ENCODE measurements at regions not wholly inside any gene's neighbourhood (a gene's known extent, or its start where the extent isn't known, plus 50 kb on each side); places are given as distances from the start of the nearest gene placed in this dataset.
A peak's percentile ranks its signal among the peaks of the same experiment; 100 is the strongest.
"Not testable (repeated sequence)": the region's sequence is repeated elsewhere in the genome, so short reads cannot be mapped to it uniquely, and the experiment has no call there.

DNA sequence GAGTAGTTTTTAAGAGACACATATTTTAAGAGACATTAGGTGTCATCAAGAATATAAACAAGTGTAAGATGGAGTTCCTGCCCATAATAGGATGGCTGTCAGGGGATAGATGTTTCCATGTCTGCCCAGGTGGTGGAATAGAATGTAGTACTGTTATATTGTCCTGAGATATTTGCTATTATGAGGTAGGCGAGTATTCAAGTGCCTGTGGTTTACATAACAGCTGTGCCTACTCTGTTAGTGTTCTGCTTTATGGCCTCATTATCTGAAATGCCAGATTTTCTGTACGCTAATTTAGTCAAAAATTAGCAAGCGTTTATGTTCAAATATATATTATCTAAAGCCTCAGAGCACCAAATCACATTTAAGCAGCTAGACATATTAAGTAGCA is 360.2 kb upstream of the ROPN1 start:
- no peak for DNase-seq (ENCODE audit: low read depth)
- Histone ChIP-seq H3K9ac (ENCODE audit: low read length) (no peak overlapping the region), H3K9me3 (ENCODE audit: control insufficient read depth, low read length) (no peaks in the 10 kb centered on the region), H3K36me3 (ENCODE audit: control insufficient read depth, insufficient read depth, low read length, severe bottlenecking) (no peaks in the 10 kb centered on the region), H3K4me1 (ENCODE audit: control insufficient read depth, insufficient read depth, low read length) (peaks cover 3% of the 10 kb centered on the region), H3K27me3 (replicated peaks; ENCODE audit: control insufficient read depth, insufficient read depth, low read length) (no peaks in the 10 kb centered on the region), H3K4me3 (ENCODE audit: low read length) (no peak overlapping the region)

DNA sequence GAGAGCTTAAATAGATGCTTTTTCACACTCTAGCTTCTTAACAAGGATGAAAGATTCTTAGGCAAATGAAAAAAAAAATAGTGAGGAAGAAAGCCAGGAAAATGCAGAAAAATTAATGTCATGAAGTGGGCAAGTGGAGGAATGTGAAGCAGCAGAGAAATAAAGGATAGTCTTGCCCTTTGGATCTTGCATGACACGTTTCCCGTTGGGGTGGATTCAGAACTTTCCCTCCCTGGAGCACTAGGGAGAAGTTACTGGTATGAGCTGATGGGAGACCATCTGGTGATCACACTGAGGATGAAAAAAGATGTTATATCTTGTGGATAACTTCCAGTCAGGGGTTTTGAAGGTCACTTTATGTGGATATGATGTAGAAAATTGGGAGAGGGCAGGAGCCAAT is 361.8 kb upstream of the ROPN1 start:
- Histone ChIP-seq H3K9me3 (ENCODE audit: control insufficient read depth, low read length) (no peaks in the 10 kb centered on the region), H3K36me3 (ENCODE audit: control insufficient read depth, insufficient read depth, low read length, severe bottlenecking) (no peaks in the 10 kb centered on the region), H3K9ac (ENCODE audit: low read length) (no peak overlapping the region), H3K27me3 (replicated peaks; ENCODE audit: control insufficient read depth, insufficient read depth, low read length) (no peaks in the 10 kb centered on the region), H3K4me3 (ENCODE audit: low read length) (no peak overlapping the region), H3K4me1 (ENCODE audit: control insufficient read depth, insufficient read depth, low read length) (peaks cover 3% of the 10 kb centered on the region)
- DNase-seq (ENCODE audit: low read depth), result no peak

DNA sequence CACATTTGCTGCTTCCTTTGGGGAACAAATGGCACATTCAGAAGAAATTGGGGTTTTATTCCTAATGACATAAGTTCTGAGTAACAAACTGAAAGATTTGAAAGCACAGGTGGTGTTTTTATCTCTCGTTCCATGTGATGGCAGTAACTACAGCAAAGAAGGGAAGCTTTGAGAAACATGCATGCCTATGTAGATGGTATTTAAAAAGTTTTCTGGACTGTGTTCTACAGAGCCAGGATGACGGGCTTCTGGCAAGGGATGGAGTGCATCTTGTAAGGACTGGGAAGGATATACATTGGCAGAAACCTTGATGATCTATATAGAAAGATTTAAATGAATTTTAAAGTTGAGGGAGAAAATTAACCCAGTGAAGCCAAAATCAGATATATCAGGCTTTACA is 362.2 kb upstream of the ROPN1 start:
- Histone ChIP-seq H3K4me1 (ENCODE audit: control insufficient read depth, insufficient read depth, low read length) (peaks cover 3% of the 10 kb centered on the region), H3K27me3 (replicated peaks; ENCODE audit: control insufficient read depth, insufficient read depth, low read length) (no peaks in the 10 kb centered on the region), H3K9ac (ENCODE audit: low read length) (no peak overlapping the region), H3K4me3 (ENCODE audit: low read length) (no peak overlapping the region), H3K36me3 (ENCODE audit: control insufficient read depth, insufficient read depth, low read length, severe bottlenecking) (no peaks in the 10 kb centered on the region), H3K9me3 (ENCODE audit: control insufficient read depth, low read length) (no peaks in the 10 kb centered on the region)
- DNase-seq (ENCODE audit: low read depth), result no peak

DNA sequence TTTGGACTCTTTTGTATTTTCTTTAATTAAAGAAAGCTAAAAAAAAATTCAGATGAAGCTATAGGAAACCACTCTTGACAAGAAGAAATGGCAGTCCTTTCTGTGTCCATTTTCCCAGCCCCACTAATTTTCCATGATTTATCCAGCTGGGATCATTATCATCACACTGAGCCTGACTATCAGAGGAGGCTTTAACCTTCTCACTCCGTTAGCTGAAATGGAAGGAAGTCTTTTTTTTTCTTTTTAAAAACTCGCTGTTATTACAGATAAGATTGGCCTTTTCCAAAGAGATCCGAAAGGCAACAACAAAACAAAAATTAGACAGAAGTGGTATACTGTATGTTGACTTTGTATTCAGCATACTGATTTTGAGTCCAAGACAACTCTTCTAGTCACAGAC is 366.2 kb upstream of the ROPN1 start:
- peaks cover 13% of the 10 kb centered on the region for H3K4me1 ChIP-seq (ENCODE audit: control insufficient read depth, insufficient read depth, low read length)
- DNase-seq (ENCODE audit: low read depth), result no peak
- H3K36me3 ChIP-seq (ENCODE audit: control insufficient read depth, insufficient read depth, low read length, severe bottlenecking), result no peaks in the 10 kb centered on the region
- H3K9me3 ChIP-seq (ENCODE audit: control insufficient read depth, low read length), result no peaks in the 10 kb centered on the region
- no peaks in the 10 kb centered on the region for H3K27me3 ChIP-seq (replicated peaks; ENCODE audit: control insufficient read depth, insufficient read depth, low read length)
- no peak overlapping the region for H3K4me3 ChIP-seq (ENCODE audit: low read length)
- H3K9ac ChIP-seq (ENCODE audit: low read length), result no peak overlapping the region

DNA sequence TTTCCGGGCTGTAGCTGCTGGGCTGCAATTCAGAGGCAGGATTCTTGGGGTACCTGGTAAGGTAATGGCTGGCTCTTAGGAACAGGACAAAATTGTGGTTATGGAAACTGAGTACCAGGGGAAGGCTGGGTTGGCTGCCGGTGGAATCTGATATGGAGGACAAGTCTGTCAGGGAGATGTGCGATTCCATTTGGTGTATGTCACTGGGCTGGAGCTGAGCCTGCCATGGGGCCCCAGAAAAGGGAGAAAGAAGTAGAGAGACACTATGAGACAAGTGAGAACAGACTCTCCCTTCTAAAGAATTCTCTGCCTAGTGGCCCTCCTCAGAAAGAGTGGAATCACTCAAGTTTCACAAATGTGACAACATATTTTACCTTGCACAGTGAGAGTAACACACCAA is 368.2 kb upstream of the ROPN1 start:
- peak; percentile 28 for DNase-seq (ENCODE audit: low read depth)
- H3K9ac ChIP-seq (ENCODE audit: low read length), result no peak overlapping the region
- H3K4me1 ChIP-seq (ENCODE audit: control insufficient read depth, insufficient read depth, low read length), result peaks cover 31% of the 10 kb centered on the region
- H3K4me3 ChIP-seq (ENCODE audit: low read length), result no peak overlapping the region
- no peaks in the 10 kb centered on the region for H3K27me3 ChIP-seq (replicated peaks; ENCODE audit: control insufficient read depth, insufficient read depth, low read length)
- no peaks in the 10 kb centered on the region for H3K36me3 ChIP-seq (ENCODE audit: control insufficient read depth, insufficient read depth, low read length, severe bottlenecking)
- no peaks in the 10 kb centered on the region for H3K9me3 ChIP-seq (ENCODE audit: control insufficient read depth, low read length)

DNA sequence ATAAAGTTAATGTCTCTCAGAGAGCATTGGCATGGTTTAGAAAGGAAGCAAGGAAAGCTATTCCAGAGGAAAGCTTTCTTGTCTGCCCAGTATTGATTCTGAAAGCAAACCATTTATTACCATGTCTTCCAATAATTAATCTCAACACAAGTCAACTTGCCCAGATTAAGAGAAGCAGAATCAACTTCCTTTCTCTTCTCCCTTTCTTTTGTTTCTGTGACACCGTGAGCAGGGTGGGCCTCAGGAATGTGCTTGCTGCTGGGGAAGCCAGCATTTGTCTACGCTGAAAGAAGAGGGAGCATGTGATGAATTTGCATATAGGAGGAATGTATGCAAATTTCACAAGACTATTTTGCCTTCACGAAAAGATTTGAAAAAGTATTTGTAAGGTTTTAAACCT is 368.6 kb upstream of the ROPN1 start:
- no peak overlapping the region for H3K4me3 ChIP-seq (ENCODE audit: low read length)
- H3K9me3 ChIP-seq (ENCODE audit: control insufficient read depth, low read length), result no peaks in the 10 kb centered on the region
- H3K9ac ChIP-seq (ENCODE audit: low read length), result no peak overlapping the region
- no peak for DNase-seq (ENCODE audit: low read depth)
- peaks cover 32% of the 10 kb centered on the region for H3K4me1 ChIP-seq (ENCODE audit: control insufficient read depth, insufficient read depth, low read length)
- H3K36me3 ChIP-seq (ENCODE audit: control insufficient read depth, insufficient read depth, low read length, severe bottlenecking), result no peaks in the 10 kb centered on the region
- H3K27me3 ChIP-seq (replicated peaks; ENCODE audit: control insufficient read depth, insufficient read depth, low read length), result no peaks in the 10 kb centered on the region

DNA sequence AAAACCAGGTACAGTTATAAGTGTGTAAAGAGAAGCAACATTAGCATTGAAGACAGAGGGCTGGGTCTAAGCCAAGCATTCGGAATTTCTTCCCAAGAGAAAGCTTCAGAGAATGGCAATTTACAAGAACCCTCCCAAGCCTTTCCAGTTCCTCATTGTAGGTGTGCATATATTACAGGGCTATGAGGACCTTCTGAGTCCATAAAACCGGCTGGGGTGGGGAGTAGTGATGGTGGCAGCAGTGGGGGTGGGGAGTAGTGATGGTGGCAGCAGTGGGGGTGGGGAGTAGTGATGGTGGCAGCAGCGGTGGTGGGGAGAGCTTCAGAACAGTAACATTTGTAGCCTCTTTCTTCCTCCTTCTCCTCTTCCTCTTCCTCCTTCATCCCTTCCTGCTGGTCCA is 368.7 kb upstream of the UMPS start:
- no peaks in the 10 kb centered on the region for H3K27me3 ChIP-seq (replicated peaks; ENCODE audit: control insufficient read depth, insufficient read depth, low read length)
- H3K9me3 ChIP-seq (ENCODE audit: control insufficient read depth, low read length), result no peaks in the 10 kb centered on the region
- no peak overlapping the region for H3K9ac ChIP-seq (ENCODE audit: low read length)
- H3K4me3 ChIP-seq (ENCODE audit: low read length), result no peak overlapping the region
- peaks cover 32% of the 10 kb centered on the region for H3K4me1 ChIP-seq (ENCODE audit: control insufficient read depth, insufficient read depth, low read length)
- no peaks in the 10 kb centered on the region for H3K36me3 ChIP-seq (ENCODE audit: control insufficient read depth, insufficient read depth, low read length, severe bottlenecking)
- no peak for DNase-seq (ENCODE audit: low read depth)

DNA sequence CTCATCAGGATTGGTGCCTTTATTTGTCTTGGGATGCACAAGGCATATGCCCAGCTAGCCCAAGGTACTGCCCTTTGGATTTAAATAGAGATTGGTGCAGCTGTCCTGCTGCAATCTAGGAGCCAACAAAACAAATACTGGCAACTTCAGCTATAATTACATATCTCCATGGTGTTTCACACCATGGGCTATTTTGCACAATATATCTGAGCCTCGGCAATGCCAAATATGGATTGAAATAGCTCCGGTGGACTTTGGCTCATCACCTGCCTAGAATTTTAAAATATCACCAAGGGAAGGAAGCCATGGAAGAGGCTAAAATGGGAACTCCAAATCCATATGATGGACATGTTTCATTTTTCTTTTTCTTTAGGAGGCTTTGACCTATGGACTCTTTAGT is 367.8 kb upstream of the UMPS start:
- H3K4me1 ChIP-seq (ENCODE audit: control insufficient read depth, insufficient read depth, low read length), result peaks cover 32% of the 10 kb centered on the region
- no peaks in the 10 kb centered on the region for H3K9me3 ChIP-seq (ENCODE audit: control insufficient read depth, low read length)
- no peaks in the 10 kb centered on the region for H3K36me3 ChIP-seq (ENCODE audit: control insufficient read depth, insufficient read depth, low read length, severe bottlenecking)

DNA sequence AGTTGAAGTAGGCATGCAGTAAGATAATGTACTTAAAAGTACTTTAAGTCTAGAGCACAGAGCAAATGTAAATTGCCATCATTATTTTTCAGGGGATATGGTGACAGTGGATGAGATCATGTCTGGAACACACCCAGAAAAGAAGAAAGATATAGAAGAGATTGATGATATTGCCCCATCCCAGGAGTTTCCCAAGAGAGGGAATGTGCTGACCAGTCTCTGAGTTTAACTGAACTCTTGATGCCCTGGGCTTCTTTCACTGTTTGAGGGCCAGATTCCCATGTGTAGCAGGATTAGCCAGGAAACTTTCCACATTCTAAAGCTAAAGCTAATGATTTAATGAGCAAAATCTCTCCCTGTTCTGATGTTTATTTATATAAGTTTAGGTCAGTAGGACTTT is 366.8 kb upstream of the UMPS start:
- DNase-seq (ENCODE audit: low read depth), result peak; percentile 93
- no peaks in the 10 kb centered on the region for H3K36me3 ChIP-seq (ENCODE audit: control insufficient read depth, insufficient read depth, low read length, severe bottlenecking)

More for the DNA sequence above, 367.8 kb upstream of the UMPS start:
- Histone ChIP-seq H3K9ac (ENCODE audit: low read length) (no peak overlapping the region), H3K27me3 (replicated peaks; ENCODE audit: control insufficient read depth, insufficient read depth, low read length) (no peaks in the 10 kb centered on the region), H3K4me3 (ENCODE audit: low read length) (no peak overlapping the region)
- DNase-seq (ENCODE audit: low read depth), result no peak

DNA sequence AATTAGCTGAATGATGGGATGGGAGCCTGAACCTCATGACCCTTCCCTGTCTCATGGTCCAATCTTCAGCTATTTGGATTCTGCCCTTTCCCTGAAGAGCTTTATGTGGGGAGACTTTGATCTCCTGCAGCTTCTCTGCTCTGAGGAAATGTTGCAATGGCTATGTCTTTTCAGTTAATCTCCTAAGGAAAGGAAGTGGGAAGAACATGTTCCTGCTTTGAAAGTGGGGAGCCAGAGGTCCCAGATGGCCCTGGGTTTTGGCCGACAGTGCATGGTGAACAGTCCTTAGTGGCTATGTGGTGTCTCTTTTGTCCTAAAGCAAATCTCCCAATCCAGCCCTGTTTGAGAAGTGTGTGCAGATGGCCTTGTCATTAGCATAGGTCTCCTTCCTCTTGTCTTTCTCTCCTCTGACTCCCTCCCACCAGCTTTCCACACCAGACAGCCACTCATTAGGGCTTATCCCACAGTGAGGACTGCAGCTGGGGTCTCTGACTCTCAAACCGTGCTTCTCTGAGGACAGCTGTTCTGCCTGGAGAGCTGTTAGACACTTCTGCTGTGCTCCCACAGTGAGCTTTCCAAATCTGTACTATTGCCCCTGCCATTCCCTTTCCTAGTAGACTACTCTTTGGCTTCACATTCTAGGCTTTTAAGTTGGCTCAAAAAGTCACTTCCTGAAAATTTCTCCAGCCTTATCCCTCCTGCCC is 365.8 kb upstream of the UMPS start:
- peak; percentile 27 for DNase-seq (ENCODE audit: low read depth)
- no peaks in the 10 kb centered on the region for H3K9me3 ChIP-seq (ENCODE audit: control insufficient read depth, low read length)
- no peaks in the 10 kb centered on the region for H3K36me3 ChIP-seq (ENCODE audit: control insufficient read depth, insufficient read depth, low read length, severe bottlenecking)
- H3K4me1 ChIP-seq (ENCODE audit: control insufficient read depth, insufficient read depth, low read length), result peaks cover 32% of the 10 kb centered on the region
- no peak overlapping the region for H3K9ac ChIP-seq (ENCODE audit: low read length)
- H3K27me3 ChIP-seq (replicated peaks; ENCODE audit: control insufficient read depth, insufficient read depth, low read length), result no peaks in the 10 kb centered on the region
- H3K4me3 ChIP-seq (ENCODE audit: low read length), result no peak overlapping the region

More for the DNA sequence above, 366.8 kb upstream of the UMPS start:
- no peaks in the 10 kb centered on the region for H3K9me3 ChIP-seq (ENCODE audit: control insufficient read depth, low read length)
- H3K4me3 ChIP-seq (ENCODE audit: low read length), result peak overlapping the region; percentile 32
- no peak overlapping the region for H3K9ac ChIP-seq (ENCODE audit: low read length)
- no peaks in the 10 kb centered on the region for H3K27me3 ChIP-seq (replicated peaks; ENCODE audit: control insufficient read depth, insufficient read depth, low read length)
- peaks cover 32% of the 10 kb centered on the region for H3K4me1 ChIP-seq (ENCODE audit: control insufficient read depth, insufficient read depth, low read length)

DNA sequence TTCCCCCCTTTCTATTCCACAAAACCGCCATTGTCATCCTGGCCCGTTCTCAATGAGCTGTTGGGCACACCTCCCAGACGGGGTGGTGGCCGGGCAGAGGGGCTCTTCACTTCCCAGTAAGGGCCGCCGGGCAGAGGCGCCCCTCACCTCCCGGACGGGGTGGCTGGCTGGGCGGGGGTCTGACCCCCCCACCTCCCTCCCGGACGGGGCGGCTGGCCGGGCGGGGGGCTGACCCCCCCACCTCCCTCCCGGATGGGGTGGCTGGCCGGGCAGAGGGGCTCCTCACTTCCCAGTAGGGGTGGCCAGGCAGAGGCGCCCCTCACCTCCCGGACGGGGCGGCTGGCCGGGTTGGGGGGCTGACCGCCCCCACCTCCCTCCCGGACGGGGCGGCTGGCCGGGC is 363.6 kb upstream of the UMPS start:
- not testable (repeated sequence) for H3K27me3 ChIP-seq (replicated peaks; ENCODE audit: control insufficient read depth, insufficient read depth, low read length); H3K4me3 ChIP-seq (ENCODE audit: low read length); H3K36me3 ChIP-seq (ENCODE audit: control insufficient read depth, insufficient read depth, low read length, severe bottlenecking); H3K9me3 ChIP-seq (ENCODE audit: control insufficient read depth, low read length); H3K9ac ChIP-seq (ENCODE audit: low read length); DNase-seq (ENCODE audit: low read depth)
- peaks cover 21% of the 10 kb centered on the region for H3K4me1 ChIP-seq (ENCODE audit: control insufficient read depth, insufficient read depth, low read length)

DNA sequence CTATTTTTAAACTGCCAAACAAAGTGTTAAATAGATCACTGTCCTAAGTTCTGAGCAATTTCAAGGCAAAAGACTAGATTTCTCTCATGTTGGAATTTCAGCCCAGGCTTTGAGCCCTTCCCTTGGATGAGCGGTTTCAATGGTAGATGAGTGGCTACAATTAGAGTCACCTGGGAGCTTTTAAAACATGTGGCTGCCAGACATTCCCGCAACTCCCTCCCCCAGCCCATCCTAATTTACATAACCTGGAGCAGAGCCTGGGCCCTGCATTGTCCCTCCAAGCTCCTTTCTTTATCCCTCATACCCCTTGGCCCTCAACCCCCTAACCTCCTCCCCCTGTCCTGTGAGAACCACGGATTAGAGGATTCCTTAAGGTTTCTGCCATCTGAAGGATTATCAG is 357.5 kb upstream of the UMPS start:
- H3K27me3 ChIP-seq (replicated peaks; ENCODE audit: control insufficient read depth, insufficient read depth, low read length), result no peaks in the 10 kb centered on the region
- no peak overlapping the region for H3K4me3 ChIP-seq (ENCODE audit: low read length)
- DNase-seq (ENCODE audit: low read depth), result no peak
- no peaks in the 10 kb centered on the region for H3K36me3 ChIP-seq (ENCODE audit: control insufficient read depth, insufficient read depth, low read length, severe bottlenecking)
- H3K9me3 ChIP-seq (ENCODE audit: control insufficient read depth, low read length), result no peaks in the 10 kb centered on the region
- no peaks in the 10 kb centered on the region for H3K4me1 ChIP-seq (ENCODE audit: control insufficient read depth, insufficient read depth, low read length)
- no peak overlapping the region for H3K9ac ChIP-seq (ENCODE audit: low read length)

Measured in adipocyte (in vitro differentiated cells).